GM12892 (cell line): ENCODE measurements at regions not wholly inside any gene's neighbourhood (a gene's known extent, or its start where the extent isn't known, plus 50 kb on each side); places are given as distances from the start of the nearest gene placed in this dataset.

Source experiments
- POLR2A ChIP-seq: IDR thresholded peaks from 2 replicates; pipeline ENCODE4 v1.6.1; 2011; ENCODE audit warnings: low read depth, low read length, control low read depth
- POLR2AphosphoS5 ChIP-seq: IDR thresholded peaks from 2 replicates; pipeline ENCODE4 v1.6.1; 2011; ENCODE audit warnings: low read depth, low read length, control low read depth
- TAF1 ChIP-seq: IDR thresholded peaks from 2 replicates; pipeline ENCODE4 v1.6.1; 2011; ENCODE audit warnings: low read depth, mild to moderate bottlenecking, control low read depth, low read length, borderline replicate concordance

GRCh38 chr4:130563889-130564418 is 1468.0 kb downstream of the C4orf33 start:
- TF ChIP-seq POLR2A (no peak), TAF1 (no peak), POLR2AphosphoS5 (no peak)
